Hepatocyte (in vitro differentiated cells): ENCODE measurements at regions not wholly inside any gene's neighbourhood (a gene's known extent, or its start where the extent isn't known, plus 50 kb on each side); places are given as distances from the start of the nearest gene placed in this dataset.

Experiments
- DNase-seq: peaks from one replicate; pipeline ENCODE4 v3.0.0-alpha.2; 2016; ENCODE audit warnings: low spot score
- H2AFZ ChIP-seq: fragments of 200-600 bp; sonication (generic); 2 replicates; pipeline ENCODE4 v1.6.0; 2016; ENCODE audit warnings: antibody characterized with exemption, mild to moderate bottlenecking
- H3K27ac ChIP-seq: fragments of 200-600 bp; sonication (generic); 2 replicates; pipeline ENCODE4 v1.5.1; 2016; ENCODE audit warnings: mild to moderate bottlenecking
- H3K27me3 ChIP-seq: fragments of 200-600 bp; sonication (generic); 2 replicates; pipeline ENCODE4 v1.6.1; 2016
- H3K36me3 ChIP-seq: fragments of 200-600 bp; sonication (generic); replicated peaks from 2 replicates; pipeline ENCODE4 v1.5.1; 2016; ENCODE audit warnings: low read depth; ENCODE audit not compliant: insufficient read depth
- H3K4me1 ChIP-seq: fragments of 200-600 bp; sonication (generic); 2 replicates; pipeline ENCODE4 v1.5.1; 2016; ENCODE audit warnings: mild to moderate bottlenecking, moderate library complexity; ENCODE audit not compliant: insufficient read depth
- H3K4me2 ChIP-seq: fragments of 200-600 bp; sonication (generic); 2 replicates; pipeline ENCODE4 v1.6.0; 2016
- H3K4me3 ChIP-seq: fragments of 200-600 bp; sonication (generic); 2 replicates; pipeline ENCODE4 v1.5.1; 2016; ENCODE audit warnings: mild to moderate bottlenecking
- H3K79me2 ChIP-seq: fragments of 200-600 bp; sonication (generic); 2 replicates; pipeline ENCODE4 v1.6.0; 2017; ENCODE audit warnings: mild to moderate bottlenecking
- H3K9me2 ChIP-seq: fragments of 200-600 bp; sonication (generic); replicated peaks from 2 replicates; pipeline ENCODE4 v1.6.0; 2017; ENCODE audit warnings: mild to moderate bottlenecking; ENCODE audit not compliant: insufficient read depth
- H3K9me3 ChIP-seq: fragments of 200-600 bp; sonication (generic); 2 replicates; pipeline ENCODE4 v1.5.1; 2016; ENCODE audit warnings: low read depth, mild to moderate bottlenecking
- H4K20me1 ChIP-seq: fragments of 200-600 bp; sonication (generic); 2 replicates; pipeline ENCODE4 v1.6.0; 2016; ENCODE audit warnings: mild to moderate bottlenecking; ENCODE audit not compliant: insufficient read depth, poor library complexity, severe bottlenecking
- EZH2 ChIP-seq: fragments of 200-600 bp; sonication (generic); IDR thresholded peaks from 2 replicates; pipeline ENCODE4 v1.6.1; 2016; ENCODE audit warnings: antibody characterized with exemption, mild to moderate bottlenecking, borderline replicate concordance
- EZH2phosphoT487 ChIP-seq: fragments of 200-600 bp; sonication (generic); IDR thresholded peaks from one replicate; pipeline ENCODE4 v1.6.1; 2018; ENCODE audit warnings: antibody characterized with exemption, mild to moderate bottlenecking, low read depth, moderate library complexity; ENCODE audit not compliant: unreplicated experiment, severe bottlenecking
- WGBS: methylation state at CpG from one replicate; pipeline ENCODE4 v1.1.6; 2016; ENCODE audit warnings: low lambda C conversion rate; ENCODE audit errors: missing lambda C conversion rate; 5-methylcytosine and 5-hydroxymethylcytosine counted together
- TF ChIP-seq, protein P1 (sequence below): fragments of 200-600 bp; sonication (generic); IDR thresholded peaks from 2 replicates; pipeline ENCODE4 v1.5.1; 2016; ENCODE audit warnings: antibody characterized with exemption, mild to moderate bottlenecking; ENCODE audit not compliant: poor library complexity

GRCh38 chr16:9614389-9614788 lies 522.9 kb downstream of the HAPSTR1 start:
- no peaks in the 10 kb centered on the region for H4K20me1 ChIP-seq
- no peak for TF ChIP-seq EZH2
- TF ChIP-seq, protein P1, sequence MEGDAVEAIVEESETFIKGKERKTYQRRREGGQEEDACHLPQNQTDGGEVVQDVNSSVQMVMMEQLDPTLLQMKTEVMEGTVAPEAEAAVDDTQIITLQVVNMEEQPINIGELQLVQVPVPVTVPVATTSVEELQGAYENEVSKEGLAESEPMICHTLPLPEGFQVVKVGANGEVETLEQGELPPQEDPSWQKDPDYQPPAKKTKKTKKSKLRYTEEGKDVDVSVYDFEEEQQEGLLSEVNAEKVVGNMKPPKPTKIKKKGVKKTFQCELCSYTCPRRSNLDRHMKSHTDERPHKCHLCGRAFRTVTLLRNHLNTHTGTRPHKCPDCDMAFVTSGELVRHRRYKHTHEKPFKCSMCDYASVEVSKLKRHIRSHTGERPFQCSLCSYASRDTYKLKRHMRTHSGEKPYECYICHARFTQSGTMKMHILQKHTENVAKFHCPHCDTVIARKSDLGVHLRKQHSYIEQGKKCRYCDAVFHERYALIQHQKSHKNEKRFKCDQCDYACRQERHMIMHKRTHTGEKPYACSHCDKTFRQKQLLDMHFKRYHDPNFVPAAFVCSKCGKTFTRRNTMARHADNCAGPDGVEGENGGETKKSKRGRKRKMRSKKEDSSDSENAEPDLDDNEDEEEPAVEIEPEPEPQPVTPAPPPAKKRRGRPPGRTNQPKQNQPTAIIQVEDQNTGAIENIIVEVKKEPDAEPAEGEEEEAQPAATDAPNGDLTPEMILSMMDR = no peak
- TF ChIP-seq EZH2phosphoT487 = no peak
- H3K27me3 ChIP-seq = no peaks in the 10 kb centered on the region
- WGBS = 85% methylated on average over 6 of the region's 6 CpGs
- H3K9me2 ChIP-seq = no peaks in the 10 kb centered on the region
- H3K4me3 ChIP-seq = no peak overlapping the region
- no peak for DNase-seq
- no peaks in the 10 kb centered on the region for H3K9me3 ChIP-seq
- H3K36me3 ChIP-seq = no peaks in the 10 kb centered on the region
- no peak overlapping the region for H3K4me2 ChIP-seq
- no peak overlapping the region for H2AFZ ChIP-seq
- no peak overlapping the region for H3K27ac ChIP-seq
- no peaks in the 10 kb centered on the region for H3K79me2 ChIP-seq
- no peaks in the 10 kb centered on the region for H3K4me1 ChIP-seq

- peaks cover 3% of the 10 kb centered on the region for H3K27me3 ChIP-seq
- H3K9me3 ChIP-seq = no peaks in the 10 kb centered on the region
- no peak overlapping the region for H2AFZ ChIP-seq
- TF ChIP-seq EZH2 = no peak
- no peak for TF ChIP-seq EZH2phosphoT487
- TF ChIP-seq, protein P1 = no peak
- 79% methylated on average over 4 of the region's 4 CpGs for WGBS
- H3K4me2 ChIP-seq = no peak overlapping the region
- H4K20me1 ChIP-seq = no peaks in the 10 kb centered on the region
- H3K9me2 ChIP-seq = no peaks in the 10 kb centered on the region
- H3K4me1 ChIP-seq = no peaks in the 10 kb centered on the region
- H3K27ac ChIP-seq = no peak overlapping the region
- no peaks in the 10 kb centered on the region for H3K79me2 ChIP-seq
- H3K4me3 ChIP-seq = no peak overlapping the region
- no peak for DNase-seq
- no peaks in the 10 kb centered on the region for H3K36me3 ChIP-seq
Observed at GRCh38 chr16:9622268-9622667, 530.8 kb downstream of the HAPSTR1 start.

GRCh38 chr16:9625122-9625521 lies 533.7 kb downstream of the HAPSTR1 start:
- Histone ChIP-seq H2AFZ (no peak overlapping the region), H3K36me3 (no peaks in the 10 kb centered on the region), H4K20me1 (no peaks in the 10 kb centered on the region), H3K9me2 (no peaks in the 10 kb centered on the region), H3K4me1 (no peaks in the 10 kb centered on the region), H3K27me3 (peaks cover 4% of the 10 kb centered on the region), H3K4me2 (no peak overlapping the region), H3K9me3 (no peaks in the 10 kb centered on the region), H3K27ac (no peak overlapping the region), H3K79me2 (no peaks in the 10 kb centered on the region), H3K4me3 (no peak overlapping the region)
- TF ChIP-seq, protein P1 = no peak
- TF ChIP-seq EZH2 = no peak
- TF ChIP-seq EZH2phosphoT487 = no peak
- 74% methylated on average over 2 of the region's 2 CpGs for WGBS
- no peak for DNase-seq

DNA sequence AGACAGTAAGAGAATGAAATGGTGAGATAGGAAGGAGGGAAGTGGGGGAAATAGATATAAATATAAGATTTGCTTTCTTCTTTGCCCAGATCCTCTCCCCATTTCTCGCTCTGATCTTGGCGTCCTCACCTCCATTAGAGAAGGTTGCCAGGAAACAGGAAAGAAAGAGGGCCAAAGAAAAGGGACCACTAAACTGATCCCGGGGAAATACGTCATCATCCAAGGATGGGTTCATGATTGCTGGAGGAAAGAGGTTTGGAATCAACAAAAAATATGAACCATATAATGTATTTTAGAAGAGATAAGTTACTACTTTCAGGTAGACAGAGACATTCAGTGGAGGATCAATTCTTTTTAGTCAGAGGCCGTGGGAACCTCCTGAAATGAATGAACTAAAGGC lies 536.0 kb downstream of the HAPSTR1 start:
- Histone ChIP-seq H3K79me2 (no peaks in the 10 kb centered on the region), H2AFZ (no peak overlapping the region), H3K27ac (no peak overlapping the region), H3K9me3 (no peaks in the 10 kb centered on the region), H3K36me3 (no peaks in the 10 kb centered on the region), H4K20me1 (no peaks in the 10 kb centered on the region), H3K4me1 (no peaks in the 10 kb centered on the region), H3K4me3 (no peak overlapping the region), H3K27me3 (peaks cover 4% of the 10 kb centered on the region), H3K4me2 (no peak overlapping the region), H3K9me2 (no peaks in the 10 kb centered on the region)
- DNase-seq = no peak
- TF ChIP-seq EZH2 = no peak
- no peak for TF ChIP-seq EZH2phosphoT487
- TF ChIP-seq, protein P1 = no peak
- 96% methylated on average over 5 of the region's 5 CpGs for WGBS
